AG20443 (cell line): ENCODE measurements at regions not wholly inside any gene's neighbourhood (a gene's known extent, or its start where the extent isn't known, plus 50 kb on each side); places are given as distances from the start of the nearest gene placed in this dataset.

Source experiments
- DNase-seq: peaks from one replicate; pipeline ENCODE4 v3.0.0; 2012; ENCODE audit warnings: low spot score, mixed read lengths

- no peak for DNase-seq
Measured at GRCh38 chr4:89665662-89666061, 171.3 kb downstream of the SNCA start.

GRCh38 chr4:89664521-89664920 is 172.4 kb downstream of the SNCA start:
- no peak for DNase-seq

GRCh38 chr4:89661173-89661899 is 175.6 kb downstream of the SNCA start:
- DNase-seq: no peak

- no peak for DNase-seq
Measured at GRCh38 chr4:89660444-89661172, 176.4 kb downstream of the SNCA start.

GRCh38 chr4:89658701-89659024 is 178.3 kb downstream of the SNCA start:
- DNase-seq: no peak

- peak; percentile 9 for DNase-seq
Measured at GRCh38 chr4:89657931-89658700, 178.8 kb downstream of the SNCA start.

GRCh38 chr4:89653012-89653411 is 183.9 kb downstream of the SNCA start:
- DNase-seq: no peak

GRCh38 chr4:89645482-89645881 is 191.5 kb downstream of the SNCA start:
- DNase-seq: no peak

- no peak for DNase-seq
Measured at GRCh38 chr4:89641367-89641687, 195.6 kb downstream of the SNCA start.

GRCh38 chr4:89640620-89641366 is 196.2 kb downstream of the SNCA start:
- DNase-seq: peak; percentile 71

GRCh38 chr4:89639395-89639794 is 197.6 kb downstream of the SNCA start:
- no peak for DNase-seq

- no peak for DNase-seq
Measured at GRCh38 chr4:89625599-89626293, 211.2 kb downstream of the SNCA start.

- DNase-seq: no peak
Measured at GRCh38 chr4:89619206-89619962, 217.6 kb downstream of the SNCA start.

- DNase-seq: no peak
Measured at GRCh38 chr4:89618151-89618550, 218.8 kb downstream of the SNCA start.

- DNase-seq: peak; percentile 10
Measured at GRCh38 chr4:89617317-89617716, 219.6 kb downstream of the SNCA start.

- DNase-seq: no peak
Measured at GRCh38 chr4:89616382-89616781, 220.6 kb downstream of the SNCA start.

GRCh38 chr4:89615051-89615450 is 221.9 kb downstream of the SNCA start:
- DNase-seq: no peak

- DNase-seq: no peak
Measured at GRCh38 chr4:89614155-89614554, 222.8 kb downstream of the SNCA start.

- DNase-seq: no peak
Measured at GRCh38 chr4:89610236-89610635, 226.7 kb downstream of the SNCA start.

GRCh38 chr4:89609756-89610155 is 227.2 kb downstream of the SNCA start:
- no peak for DNase-seq

GRCh38 chr4:89604951-89605350 is 232.0 kb downstream of the SNCA start:
- DNase-seq: no peak
